ENCODE measurements at regions not wholly inside any gene's neighbourhood (a gene's known extent, or its start where the extent isn't known, plus 50 kb on each side); places are given as distances from the start of the nearest gene placed in this dataset.

DNA sequence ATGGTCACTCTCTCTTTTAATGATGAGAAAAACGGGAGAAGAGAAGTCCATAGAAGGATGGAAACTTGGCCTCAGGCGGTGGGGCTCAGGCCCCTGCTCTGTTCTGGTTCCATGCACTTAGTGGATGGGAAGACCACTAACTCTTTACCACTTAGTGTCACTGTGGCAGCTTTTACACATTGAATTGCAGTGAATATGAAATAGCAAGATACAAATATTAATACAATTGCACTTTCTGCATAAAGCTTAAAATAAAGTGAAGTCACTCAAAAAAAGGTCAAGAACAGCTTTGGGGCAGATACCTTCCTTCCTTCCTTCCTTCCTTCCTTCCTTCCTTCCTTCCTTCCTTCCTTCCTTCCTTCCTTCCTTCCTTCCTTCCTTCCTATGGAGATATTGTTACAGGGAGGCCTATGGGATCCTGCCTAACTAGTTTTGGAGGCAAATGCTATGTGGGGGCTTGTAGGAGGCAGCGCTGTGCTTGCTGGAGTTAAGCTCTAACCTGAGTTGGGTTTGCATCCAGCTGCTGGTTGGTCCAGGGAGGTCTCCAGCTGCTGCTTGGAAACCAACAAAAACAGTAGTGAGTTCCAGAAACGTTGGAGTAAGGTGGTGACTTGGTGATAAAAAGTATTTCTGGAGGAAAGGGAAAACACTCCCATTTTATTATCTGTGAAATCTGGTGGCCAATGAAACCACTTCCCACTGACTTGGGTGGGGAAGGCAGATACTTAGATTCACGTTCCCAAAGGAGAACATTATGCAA, 62.3 kb upstream of the NKX2-2 start:
- no peak for DNase-seq

DNA sequence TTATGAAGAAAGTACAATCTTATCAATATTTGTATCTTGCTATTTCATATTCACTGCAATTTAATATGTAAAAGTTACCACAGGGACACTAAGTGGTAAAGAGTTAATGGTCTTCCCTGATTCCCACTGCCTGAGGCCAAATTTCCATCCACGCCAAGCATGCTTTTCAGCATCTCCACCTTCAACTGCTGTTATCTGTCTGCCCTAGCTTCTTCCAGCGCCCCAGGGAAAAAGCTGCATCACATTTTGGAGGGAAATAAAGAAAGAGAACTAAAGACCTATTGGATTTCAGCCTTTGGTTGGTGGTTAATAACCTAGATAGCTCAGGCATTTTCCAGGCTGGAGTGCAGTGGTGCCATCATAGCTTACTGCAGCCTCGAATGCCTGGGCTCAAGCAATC, 61.3 kb upstream of the NKX2-2 start:
- DNase-seq = no peak

DNA sequence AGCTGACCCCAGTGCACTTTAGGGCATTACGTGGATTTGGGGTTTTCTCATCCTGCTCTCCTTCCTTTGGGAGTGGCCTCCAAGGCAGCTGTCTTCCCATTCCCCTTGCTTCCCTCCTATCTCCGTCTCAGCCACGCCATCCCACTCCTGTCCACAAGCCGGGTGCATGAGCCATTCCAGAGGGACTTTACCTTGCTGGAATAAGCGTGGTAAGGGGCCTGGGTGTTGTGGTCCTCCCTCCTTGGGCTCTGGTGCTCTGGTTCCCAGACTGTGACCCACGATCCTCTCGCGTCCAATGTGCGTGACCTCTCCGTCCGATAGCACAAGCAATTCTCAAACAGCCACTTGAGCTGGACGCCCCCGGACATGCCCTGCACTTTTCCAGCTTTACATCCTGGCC, 60.6 kb upstream of the NKX2-2 start:
- no peak for DNase-seq

DNA sequence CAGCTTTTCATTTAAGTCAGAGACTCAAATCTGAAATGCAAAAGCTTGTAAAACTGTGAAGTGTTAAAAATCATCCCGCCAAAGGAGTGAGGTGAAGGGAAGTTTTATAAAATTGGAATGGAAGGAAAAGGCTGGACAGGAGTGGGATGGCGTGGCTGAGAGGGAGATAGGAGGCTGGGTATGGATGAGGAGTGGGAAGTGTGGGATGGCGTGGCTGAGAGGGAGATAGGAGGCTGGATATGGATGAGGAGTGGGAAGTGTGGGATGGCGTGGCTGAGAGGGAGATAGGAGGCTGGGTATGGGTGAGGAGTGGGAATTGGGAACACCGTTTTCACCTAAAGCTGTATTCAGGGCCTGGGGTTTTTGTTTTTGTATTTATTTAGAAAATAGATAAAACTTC, 59.4 kb upstream of the NKX2-2 start:
- DNase-seq = no peak

DNA sequence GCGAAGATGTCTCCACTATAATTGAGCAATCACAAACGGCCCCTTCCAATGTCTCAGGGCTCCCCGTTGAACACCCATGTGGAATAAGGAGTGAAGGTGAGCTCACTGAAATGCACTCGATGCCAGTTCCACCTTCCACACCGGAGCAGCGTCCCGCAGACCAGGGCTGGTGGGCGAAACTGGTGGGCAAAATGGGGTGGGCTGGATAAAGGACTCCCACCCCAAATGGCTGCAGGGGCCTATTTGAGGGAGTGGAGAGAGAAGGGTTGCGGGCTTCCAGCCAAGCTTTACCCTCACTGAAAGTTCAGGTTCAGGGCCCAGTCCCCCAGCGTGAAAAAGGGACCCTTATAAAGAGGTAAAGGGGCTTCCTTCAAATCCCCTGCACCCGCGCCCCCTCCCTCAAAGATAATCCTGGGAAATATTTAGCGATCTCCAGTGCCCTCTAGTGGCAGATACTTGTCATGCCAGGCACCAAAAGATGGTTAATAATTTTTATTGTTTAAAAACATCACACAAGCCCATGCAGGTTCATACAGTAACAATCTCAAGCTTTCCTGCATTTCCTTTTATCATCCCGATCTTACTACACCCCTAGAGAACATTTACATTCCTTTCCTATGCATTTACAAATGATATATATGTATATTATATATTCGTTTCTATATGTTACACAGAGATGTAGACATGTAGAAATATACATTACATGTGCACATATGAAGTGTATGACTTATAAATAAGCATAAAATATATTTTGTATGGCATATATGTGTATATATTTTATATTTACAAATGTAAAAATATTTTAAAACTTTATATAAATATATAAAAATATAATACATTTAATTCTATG, 58.2 kb upstream of the NKX2-2 start:
- peak; percentile 20 for DNase-seq

DNA sequence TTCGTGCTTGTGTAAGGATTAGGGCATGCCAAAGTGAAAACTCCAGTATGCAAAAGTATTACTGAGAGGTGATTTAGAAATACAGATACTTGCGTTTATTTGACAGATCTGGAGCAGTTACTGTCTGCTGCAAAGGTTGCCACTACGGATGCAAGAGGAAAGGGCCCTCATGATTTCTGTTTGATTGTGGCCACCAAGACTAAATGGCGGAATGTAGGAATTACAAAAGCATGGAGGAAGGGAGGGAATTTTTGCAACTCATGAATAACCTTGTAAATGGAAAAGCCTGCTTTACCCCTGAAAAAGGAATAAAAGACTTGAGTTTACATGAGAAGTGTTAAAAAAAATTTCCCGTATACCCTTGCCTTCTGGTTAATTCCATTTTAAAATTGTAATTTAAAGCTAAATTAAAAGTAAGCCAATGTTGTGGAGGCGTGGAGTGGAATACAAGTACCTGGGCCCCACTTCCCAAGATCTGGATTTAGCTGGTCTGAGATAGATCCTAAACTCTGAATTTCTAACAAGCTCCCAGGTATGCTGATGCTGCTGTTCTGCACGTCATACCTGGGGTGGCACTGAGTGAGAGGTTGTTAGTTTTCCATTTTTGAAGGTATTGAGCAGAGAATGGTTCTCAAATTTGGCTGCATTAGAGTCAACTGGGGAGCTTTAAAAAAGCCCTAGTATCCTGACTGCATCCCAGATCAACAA, 56.6 kb upstream of the NKX2-2 start:
- DNase-seq = no peak

DNA sequence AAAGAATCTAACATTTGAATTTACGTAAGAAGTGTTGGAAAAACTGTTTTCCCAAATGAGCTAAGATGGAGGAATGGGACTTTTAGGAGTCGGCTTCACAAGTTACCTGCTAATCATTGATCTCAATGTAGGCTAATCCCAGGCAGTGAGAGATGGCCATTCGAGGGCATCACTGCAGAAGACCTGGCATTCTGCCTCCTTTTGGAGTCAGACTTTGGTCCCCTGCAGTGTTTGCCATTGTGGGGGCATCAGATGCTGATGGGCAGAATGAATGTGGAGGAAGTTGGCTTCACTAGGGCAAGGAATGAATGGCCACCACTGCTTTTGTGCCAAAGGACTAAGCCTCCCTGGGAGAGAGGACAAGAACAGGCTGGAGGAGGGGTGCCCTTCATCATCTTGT, 55.7 kb upstream of the NKX2-2 start:
- DNase-seq = no peak

DNA sequence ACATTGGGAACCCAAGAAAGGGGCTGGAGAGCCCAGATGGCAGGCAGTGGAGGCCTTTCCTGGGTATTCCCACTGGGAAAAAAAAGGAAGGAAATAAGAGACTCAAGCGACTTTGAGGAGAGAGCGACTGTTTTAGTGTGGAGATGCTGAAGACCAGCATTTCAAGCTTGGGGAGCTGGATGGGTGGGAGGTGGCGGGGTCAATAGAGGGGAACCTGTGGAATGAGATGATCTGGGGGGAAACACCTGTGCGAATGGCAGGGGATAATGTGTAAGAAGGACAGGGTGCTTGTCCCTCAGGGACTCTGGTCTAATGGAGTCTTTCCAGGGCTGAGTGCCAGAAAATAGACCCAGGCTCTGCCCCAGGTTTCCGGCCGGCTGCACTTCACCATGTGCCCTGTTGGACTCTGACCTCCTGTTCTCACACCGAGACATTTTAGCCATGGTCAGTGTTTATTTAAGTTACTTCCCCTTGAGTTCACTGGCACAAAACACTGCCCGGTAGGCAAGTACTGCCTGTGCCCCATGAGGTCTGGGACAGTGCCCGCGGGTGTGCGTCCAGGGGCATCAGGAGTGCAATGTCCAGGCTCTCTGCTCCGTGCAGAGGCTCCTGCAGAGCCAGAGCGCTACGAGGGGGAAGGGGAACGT, 50.4 kb upstream of the NKX2-2 start:
- peak; percentile 50 for DNase-seq
